ENCODE measurements at regions not wholly inside any gene's neighbourhood (a gene's known extent, or its start where the extent isn't known, plus 50 kb on each side); places are given as distances from the start of the nearest gene placed in this dataset.

- Histone ChIP-seq H3K27me3 (ENCODE audit: control insufficient read depth, extremely low read depth, insufficient read depth, low read length) (no peaks in the 10 kb centered on the region), H3K27ac (ENCODE audit: control insufficient read depth, insufficient read depth, low read length) (no peak overlapping the region), H4K20me1 (ENCODE audit: control insufficient read depth, extremely low read depth, insufficient read depth, low read length) (no peaks in the 10 kb centered on the region), H3K9me1 (ENCODE audit: control insufficient read depth, extremely low read depth, insufficient read depth, low read length) (no peaks in the 10 kb centered on the region), H3K4me3 (ENCODE audit: control insufficient read depth in 2 of 3, extremely low read depth in 1 of 3, insufficient read depth in 2 of 3, low read depth in 1 of 3, low read length in 3 of 3) (no peak overlapping the region), H3K79me2 (ENCODE audit: control insufficient read depth, insufficient read depth, low read length) (no peaks in the 10 kb centered on the region), H3K36me3 (ENCODE audit: control insufficient read depth in 2 of 2, extremely low read depth in 1 of 2, insufficient read depth in 2 of 2, low read length in 2 of 2) (no peaks in the 10 kb centered on the region), H2AFZ (ENCODE audit: control insufficient read depth, low read length) (no peak overlapping the region), H3K9me3 (ENCODE audit: control insufficient read depth, low read depth, low read length) (no peaks in the 10 kb centered on the region), H3K4me2 (ENCODE audit: control insufficient read depth, extremely low read depth, insufficient read depth, low read depth, low read length) (no peak overlapping the region), H3K4me1 (ENCODE audit: control insufficient read depth, extremely low read depth, insufficient read depth, low read length) (no peaks in the 10 kb centered on the region), H3K9ac (ENCODE audit: control insufficient read depth, extremely low read depth, insufficient read depth, low read length) (no peak overlapping the region)
- FAIRE-seq, result no peak
- TF ChIP-seq CTCF (optimal IDR thresholded peaks at IDR 0.05 in 1 of 3, IDR thresholded peaks at IDR 0.05 in 1 of 3, conservative IDR thresholded peaks at IDR 0.05 in 1 of 3; ENCODE audit: extremely low read depth in 1 of 3, insufficient read depth in 2 of 3, low read length in 3 of 3) (no peak), EZH2 (IDR thresholded peaks at IDR 0.05; ENCODE audit: low read length) (no peak)
- dilution Hi-C loops (cut with MboI; ENCODE audit: extremely low pct_ligation_motif_present, low sequenced_read_pairs), result no loop called here
- no peak for DNase-seq (ENCODE audit: low read depth, low spot score)
These were observed 384.5 kb upstream of the C1orf87 start for GRCh38 chr1:60458111-60458510.

GRCh38 chr1:60449876-60450275 lies 376.3 kb upstream of the C1orf87 start:
- no peak for FAIRE-seq
- Histone ChIP-seq H3K36me3 (ENCODE audit: control insufficient read depth in 2 of 2, extremely low read depth in 1 of 2, insufficient read depth in 2 of 2, low read length in 2 of 2) (no peaks in the 10 kb centered on the region), H3K27me3 (ENCODE audit: control insufficient read depth, extremely low read depth, insufficient read depth, low read length) (no peaks in the 10 kb centered on the region), H3K79me2 (ENCODE audit: control insufficient read depth, insufficient read depth, low read length) (no peaks in the 10 kb centered on the region), H3K4me2 (ENCODE audit: control insufficient read depth, extremely low read depth, insufficient read depth, low read depth, low read length) (no peak overlapping the region), H4K20me1 (ENCODE audit: control insufficient read depth, extremely low read depth, insufficient read depth, low read length) (no peaks in the 10 kb centered on the region), H3K27ac (ENCODE audit: control insufficient read depth, insufficient read depth, low read length) (no peak overlapping the region), H2AFZ (ENCODE audit: control insufficient read depth, low read length) (no peak overlapping the region), H3K9ac (ENCODE audit: control insufficient read depth, extremely low read depth, insufficient read depth, low read length) (no peak overlapping the region), H3K9me1 (ENCODE audit: control insufficient read depth, extremely low read depth, insufficient read depth, low read length) (no peaks in the 10 kb centered on the region), H3K9me3 (ENCODE audit: control insufficient read depth, low read depth, low read length) (no peaks in the 10 kb centered on the region), H3K4me1 (ENCODE audit: control insufficient read depth, extremely low read depth, insufficient read depth, low read length) (no peaks in the 10 kb centered on the region), H3K4me3 (ENCODE audit: control insufficient read depth in 2 of 3, extremely low read depth in 1 of 3, insufficient read depth in 2 of 3, low read depth in 1 of 3, low read length in 3 of 3) (no peak overlapping the region)
- no peak for DNase-seq (ENCODE audit: low read depth, low spot score)
- dilution Hi-C loops (cut with MboI; ENCODE audit: extremely low pct_ligation_motif_present, low sequenced_read_pairs), result no loop called here
- TF ChIP-seq EZH2 (IDR thresholded peaks at IDR 0.05; ENCODE audit: low read length), result no peak
- TF ChIP-seq CTCF (optimal IDR thresholded peaks at IDR 0.05 in 1 of 3, IDR thresholded peaks at IDR 0.05 in 1 of 3, conservative IDR thresholded peaks at IDR 0.05 in 1 of 3; ENCODE audit: extremely low read depth in 1 of 3, insufficient read depth in 2 of 3, low read length in 3 of 3), result no peak

All from keratinocyte (primary cell).